ENCODE measurements at regions not wholly inside any gene's neighbourhood (a gene's known extent, or its start where the extent isn't known, plus 50 kb on each side); places are given as distances from the start of the nearest gene placed in this dataset.
"Not testable (repeated sequence)": the region's sequence is repeated elsewhere in the genome, so short reads cannot be mapped to it uniquely, and the experiment has no call there.

DNA sequence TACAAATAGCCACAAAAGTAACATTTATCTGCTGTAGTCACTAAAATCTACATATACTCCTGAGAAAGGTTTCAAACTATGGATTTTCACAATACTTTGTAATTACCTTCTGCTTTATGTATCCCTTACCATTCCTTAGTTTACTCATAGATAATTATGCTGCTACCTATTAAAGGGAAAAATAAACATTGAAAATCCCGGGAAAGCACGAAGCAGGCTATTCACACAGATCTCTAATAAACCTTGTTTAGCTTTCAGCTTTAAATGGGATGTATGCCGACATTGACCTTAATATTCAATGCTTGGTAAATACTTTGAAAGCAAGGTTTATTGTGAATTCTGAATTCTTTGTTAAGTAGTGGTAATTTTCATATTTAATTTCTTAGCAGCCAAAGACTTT is 58.5 kb upstream of the SMIM30 start:
- no peak overlapping the region for H3K4me3 ChIP-seq
- WGBS, 2 donors = 89% methylated on average over 3 of the region's 3 CpGs
- no peaks in the 10 kb centered on the region for H3K4me1 ChIP-seq (ENCODE audit: control insufficient read depth in 5 of 5, insufficient read depth in 5 of 5, low read length in 5 of 5)
- no peak overlapping the region for H3K9ac ChIP-seq (ENCODE audit: insufficient read depth in 1 of 2, low read length in 2 of 2)
- no peak overlapping the region for H3K27ac ChIP-seq (ENCODE audit: low read depth in 1 of 2, low read length in 1 of 2)
- DNase-seq (no peak), ATAC-seq (ENCODE audit: insufficient read depth, low FRiP score) (no peak)
- H3K9me3 ChIP-seq (ENCODE audit: control insufficient read depth in 4 of 4, insufficient read depth in 3 of 4, low read length in 3 of 4) = no peaks in the 10 kb centered on the region
- no peaks in the 10 kb centered on the region for H3K36me3 ChIP-seq (ENCODE audit: control insufficient read depth in 4 of 4, insufficient read depth in 4 of 4, low read length in 4 of 4)
- no peaks in the 10 kb centered on the region for H3K27me3 ChIP-seq (ENCODE audit: control insufficient read depth in 3 of 3, insufficient read depth in 3 of 3, low read length in 2 of 3)
- TF ChIP-seq, protein P1, sequence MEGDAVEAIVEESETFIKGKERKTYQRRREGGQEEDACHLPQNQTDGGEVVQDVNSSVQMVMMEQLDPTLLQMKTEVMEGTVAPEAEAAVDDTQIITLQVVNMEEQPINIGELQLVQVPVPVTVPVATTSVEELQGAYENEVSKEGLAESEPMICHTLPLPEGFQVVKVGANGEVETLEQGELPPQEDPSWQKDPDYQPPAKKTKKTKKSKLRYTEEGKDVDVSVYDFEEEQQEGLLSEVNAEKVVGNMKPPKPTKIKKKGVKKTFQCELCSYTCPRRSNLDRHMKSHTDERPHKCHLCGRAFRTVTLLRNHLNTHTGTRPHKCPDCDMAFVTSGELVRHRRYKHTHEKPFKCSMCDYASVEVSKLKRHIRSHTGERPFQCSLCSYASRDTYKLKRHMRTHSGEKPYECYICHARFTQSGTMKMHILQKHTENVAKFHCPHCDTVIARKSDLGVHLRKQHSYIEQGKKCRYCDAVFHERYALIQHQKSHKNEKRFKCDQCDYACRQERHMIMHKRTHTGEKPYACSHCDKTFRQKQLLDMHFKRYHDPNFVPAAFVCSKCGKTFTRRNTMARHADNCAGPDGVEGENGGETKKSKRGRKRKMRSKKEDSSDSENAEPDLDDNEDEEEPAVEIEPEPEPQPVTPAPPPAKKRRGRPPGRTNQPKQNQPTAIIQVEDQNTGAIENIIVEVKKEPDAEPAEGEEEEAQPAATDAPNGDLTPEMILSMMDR (IDR thresholded peaks at IDR 0.05; ENCODE audit: control extremely low read depth, extremely low read depth) = no peak

DNA sequence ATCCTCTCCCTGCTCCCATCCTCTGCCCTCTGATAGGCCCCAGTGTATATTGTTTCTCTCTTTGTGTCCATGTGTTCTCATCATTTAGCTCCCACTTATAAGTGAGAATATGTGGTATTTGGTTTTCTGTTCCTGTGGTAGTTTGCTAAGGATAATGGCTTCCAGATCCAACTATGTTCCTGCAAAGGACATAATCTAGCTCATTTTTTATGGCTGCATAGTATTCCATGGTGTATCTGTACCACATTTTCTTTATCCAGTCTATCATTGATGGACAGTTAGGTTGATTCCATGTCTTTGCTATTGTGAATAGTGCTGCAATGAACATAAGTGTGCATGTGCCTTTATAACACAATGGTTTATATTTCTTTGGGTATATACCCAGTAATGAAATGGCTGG is 57.8 kb upstream of the SMIM30 start:
- not testable (repeated sequence) for DNase-seq; H3K27me3 ChIP-seq (ENCODE audit: control insufficient read depth in 3 of 3, insufficient read depth in 3 of 3, low read length in 2 of 3); H3K4me3 ChIP-seq; H3K4me1 ChIP-seq (ENCODE audit: control insufficient read depth in 5 of 5, insufficient read depth in 5 of 5, low read length in 5 of 5); H3K36me3 ChIP-seq (ENCODE audit: control insufficient read depth in 4 of 4, insufficient read depth in 4 of 4, low read length in 4 of 4); H3K27ac ChIP-seq (ENCODE audit: low read depth in 1 of 2, low read length in 1 of 2); H3K9ac ChIP-seq (ENCODE audit: insufficient read depth in 1 of 2, low read length in 2 of 2); ATAC-seq (ENCODE audit: insufficient read depth, low FRiP score); H3K9me3 ChIP-seq (ENCODE audit: control insufficient read depth in 4 of 4, insufficient read depth in 3 of 4, low read length in 3 of 4)

DNA sequence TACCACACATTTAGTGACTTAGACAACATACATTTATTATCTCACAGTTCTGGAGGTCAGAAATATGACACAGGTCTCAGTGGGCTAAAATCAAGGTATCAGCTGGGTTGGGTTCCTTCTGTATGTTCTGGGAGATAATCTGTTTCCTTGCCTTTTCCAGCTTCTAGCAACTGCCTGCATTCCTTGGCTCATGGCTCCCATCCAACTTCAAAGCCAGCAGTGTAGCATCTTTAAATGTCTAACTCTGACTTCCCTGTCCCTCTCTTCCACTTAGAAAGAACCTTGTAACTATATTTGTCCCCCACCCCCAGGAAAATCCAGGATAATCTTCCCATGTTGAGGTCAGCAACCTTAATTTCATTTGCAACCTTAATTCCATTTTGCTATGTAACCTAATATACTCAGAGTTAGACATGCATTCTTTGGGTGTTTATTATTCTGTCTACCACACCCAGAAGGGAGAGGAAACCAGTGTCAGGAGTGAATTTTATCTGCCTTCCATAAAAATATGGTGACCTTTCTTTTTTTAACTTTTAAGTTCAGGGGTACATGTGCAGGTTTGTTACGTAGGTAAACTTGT is 57.3 kb upstream of the SMIM30 start:
- H3K27ac ChIP-seq (ENCODE audit: low read depth in 1 of 2, low read length in 1 of 2) = no peak overlapping the region
- DNase-seq = no peak
- no peak overlapping the region for H3K9ac ChIP-seq (ENCODE audit: insufficient read depth in 1 of 2, low read length in 2 of 2)
- ATAC-seq (ENCODE audit: insufficient read depth, low FRiP score) = no peak
- H3K27me3 ChIP-seq (ENCODE audit: control insufficient read depth in 3 of 3, insufficient read depth in 3 of 3, low read length in 2 of 3) = no peaks in the 10 kb centered on the region
- H3K36me3 ChIP-seq (ENCODE audit: control insufficient read depth in 4 of 4, insufficient read depth in 4 of 4, low read length in 4 of 4) = no peaks in the 10 kb centered on the region
- TF ChIP-seq, protein P1 (IDR thresholded peaks at IDR 0.05; ENCODE audit: control extremely low read depth, extremely low read depth) = no peak
- no peaks in the 10 kb centered on the region for H3K9me3 ChIP-seq (ENCODE audit: control insufficient read depth in 4 of 4, insufficient read depth in 3 of 4, low read length in 3 of 4)
- no peak overlapping the region for H3K4me3 ChIP-seq
- no peaks in the 10 kb centered on the region for H3K4me1 ChIP-seq (ENCODE audit: control insufficient read depth in 5 of 5, insufficient read depth in 5 of 5, low read length in 5 of 5)
- WGBS, 2 donors = 89 to 100% methylated on average over 1 of the region's 1 CpG

DNA sequence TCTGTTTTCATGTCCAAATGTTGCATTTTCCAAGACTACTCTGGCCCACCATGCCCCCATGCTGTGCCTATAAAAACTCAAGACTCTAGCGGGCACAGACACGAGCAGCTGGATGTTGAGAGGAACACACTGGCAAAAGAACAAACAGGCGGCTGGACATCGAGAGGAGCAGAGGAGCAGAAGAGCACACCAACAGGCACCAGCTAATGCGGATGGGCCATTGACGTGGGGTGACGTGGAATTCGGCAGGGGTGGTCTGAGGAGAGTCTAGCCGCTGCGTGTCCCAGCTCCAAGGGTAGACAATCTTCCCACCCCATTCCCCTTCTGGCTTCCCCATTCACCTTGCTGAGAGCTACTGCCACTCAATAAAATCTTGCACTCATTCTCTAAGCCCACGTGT is 54.4 kb upstream of the SMIM30 start:
- ATAC-seq (ENCODE audit: insufficient read depth, low FRiP score) (no peak), DNase-seq (no peak)
- 94 to 95% methylated on average over 11 of the region's 11 CpGs for WGBS, 2 donors
- no peak overlapping the region for H3K27ac ChIP-seq (ENCODE audit: low read depth in 1 of 2, low read length in 1 of 2)
- H3K4me3 ChIP-seq = no peak overlapping the region
- no peaks in the 10 kb centered on the region for H3K27me3 ChIP-seq (ENCODE audit: control insufficient read depth in 3 of 3, insufficient read depth in 3 of 3, low read length in 2 of 3)
- no peaks in the 10 kb centered on the region for H3K36me3 ChIP-seq (ENCODE audit: control insufficient read depth in 4 of 4, insufficient read depth in 4 of 4, low read length in 4 of 4)
- no peaks in the 10 kb centered on the region for H3K9me3 ChIP-seq (ENCODE audit: control insufficient read depth in 4 of 4, insufficient read depth in 3 of 4, low read length in 3 of 4)
- no peaks in the 10 kb centered on the region for H3K4me1 ChIP-seq (ENCODE audit: control insufficient read depth in 5 of 5, insufficient read depth in 5 of 5, low read length in 5 of 5)
- TF ChIP-seq, protein P1 (IDR thresholded peaks at IDR 0.05; ENCODE audit: control extremely low read depth, extremely low read depth) = no peak
- H3K9ac ChIP-seq (ENCODE audit: insufficient read depth in 1 of 2, low read length in 2 of 2) = no peak overlapping the region
